HEK293 (cell line): ENCODE measurements at regions not wholly inside any gene's neighbourhood (a gene's known extent, or its start where the extent isn't known, plus 50 kb on each side); places are given as distances from the start of the nearest gene placed in this dataset.

Experiments
- CTCF ChIA-PET: fragments of 350-600 bp; formaldehyde crosslinking; extraction: SDS; loops from one replicate; lab custom pipeline; 2021; ENCODE audit warnings: antibody characterized with exemption; lab: Yijun Ruan, JAX
- POLR2A ChIA-PET: fragments of 300-600 bp; formaldehyde crosslinking; extraction: SDS; loops from one replicate; lab custom pipeline; 2020; ENCODE audit warnings: antibody characterized with exemption, inconsistent platforms; lab: Yijun Ruan, JAX
- H3K27ac ChIP-seq: fragments of 200-500 bp; sonication (Bioruptor generic); 2 replicates; pipeline ENCODE4 v1.5.1; 2014; ENCODE audit warnings: low read depth, low read length, control low read depth, inconsistent platforms; ENCODE audit errors: extremely low read depth
- H3K36me3 ChIP-seq, 2 experiments: fragments of 200-500 bp in 1 of 2; sonication (Bioruptor generic) in 1 of 2; 1 replicate in 1 of 2; 2 replicates in 1 of 2; pipeline ENCODE4 v1.5.1; 2014 to 2017; ENCODE audit warnings: inconsistent platforms in 2 of 2, low read length in 2 of 2; ENCODE audit not compliant: control insufficient read depth in 2 of 2, insufficient read depth in 1 of 2
- H3K4me1 ChIP-seq: fragments of 200-500 bp; sonication (Bioruptor generic); 2 replicates; pipeline ENCODE4 v1.5.1; 2014; ENCODE audit warnings: mild to moderate bottlenecking, low read length, inconsistent platforms; ENCODE audit not compliant: control insufficient read depth, insufficient read depth
- H3K4me3 ChIP-seq: 2 replicates; pipeline ENCODE4 v1.5.1; 2011; ENCODE audit warnings: low read depth, mild to moderate bottlenecking, control low read depth, low read length, moderate library complexity
- H3K9me3 ChIP-seq: fragments of 200-500 bp; sonication (Bioruptor generic); 2 replicates; pipeline ENCODE4 v1.5.1; 2014; ENCODE audit warnings: low read depth, low read length, inconsistent platforms; ENCODE audit not compliant: control insufficient read depth, insufficient read depth
- EGR2 ChIP-seq: fragments of 450-650 bp; formaldehyde crosslinking; IDR thresholded peaks from 2 replicates; pipeline ENCODE4 v1.5.1; 2016; ENCODE audit warnings: low read depth, missing biosample characterization, missing genetic modification characterization
- GLI4 ChIP-seq: fragments of 450-650 bp; formaldehyde crosslinking; IDR thresholded peaks from 2 replicates; pipeline ENCODE4 v1.5.1; 2016; ENCODE audit warnings: missing biosample characterization, missing genetic modification characterization
- GLIS1 ChIP-seq: fragments of 450-650 bp; formaldehyde crosslinking; IDR thresholded peaks from 2 replicates; pipeline ENCODE4 v1.5.1; 2016; ENCODE audit warnings: missing biosample characterization, missing genetic modification characterization
- MYNN ChIP-seq: fragments of 450-650 bp; formaldehyde crosslinking; IDR thresholded peaks from 2 replicates; pipeline ENCODE4 v1.5.1; 2016; ENCODE audit warnings: missing biosample characterization, missing genetic modification characterization, borderline replicate concordance
- OSR2 ChIP-seq: fragments of 450-650 bp; formaldehyde crosslinking; IDR thresholded peaks from 2 replicates; pipeline ENCODE4 v1.5.1; 2016; ENCODE audit warnings: missing biosample characterization, missing genetic modification characterization
- PRDM4 ChIP-seq: fragments of 450-650 bp; formaldehyde crosslinking; IDR thresholded peaks from 2 replicates; pipeline ENCODE4 v1.5.1; 2017; ENCODE audit warnings: missing biosample characterization, missing genetic modification characterization
- SCRT1 ChIP-seq: fragments of 450-650 bp; formaldehyde crosslinking; IDR thresholded peaks from 2 replicates; pipeline ENCODE4 v1.5.1; 2016; ENCODE audit warnings: missing biosample characterization, missing genetic modification characterization, borderline replicate concordance
- SP2 ChIP-seq: fragments of 450-650 bp; formaldehyde crosslinking; IDR thresholded peaks from 2 replicates; pipeline ENCODE4 v1.5.1; 2016; ENCODE audit warnings: missing biosample characterization, missing genetic modification characterization
- ZBTB11 ChIP-seq: fragments of 450-650 bp; formaldehyde crosslinking; conservative IDR thresholded peaks from 2 replicates; pipeline ENCODE4 v1.5.1; 2016; ENCODE audit warnings: low read depth, missing biosample characterization, missing genetic modification characterization
- ZFHX2 ChIP-seq: fragments of 450-650 bp; formaldehyde crosslinking; conservative IDR thresholded peaks from 2 replicates; pipeline ENCODE4 v1.5.1; 2016; ENCODE audit warnings: missing biosample characterization, missing genetic modification characterization
- ZNF132 ChIP-seq: fragments of 450-650 bp; formaldehyde crosslinking; IDR thresholded peaks from 2 replicates; pipeline ENCODE4 v1.5.1; 2017; ENCODE audit warnings: missing biosample characterization, missing genetic modification characterization, borderline replicate concordance
- ZNF18 ChIP-seq: fragments of 450-650 bp; formaldehyde crosslinking; IDR thresholded peaks from 2 replicates; pipeline ENCODE4 v1.5.1; 2016; ENCODE audit warnings: missing biosample characterization, missing genetic modification characterization
- ZNF292 ChIP-seq: fragments of 450-650 bp; formaldehyde crosslinking; IDR thresholded peaks from 2 replicates; pipeline ENCODE4 v1.5.1; 2016; ENCODE audit warnings: low read depth, missing biosample characterization, missing genetic modification characterization, borderline replicate concordance
- ZNF548 ChIP-seq: fragments of 450-650 bp; formaldehyde crosslinking; IDR thresholded peaks from 2 replicates; pipeline ENCODE4 v1.5.1; 2016; ENCODE audit warnings: missing biosample characterization, missing genetic modification characterization
- ZNF580 ChIP-seq: fragments of 450-650 bp; formaldehyde crosslinking; IDR thresholded peaks from 2 replicates; pipeline ENCODE4 v1.5.1; 2016; ENCODE audit warnings: missing biosample characterization, missing genetic modification characterization
- ZNF610 ChIP-seq: fragments of 450-650 bp; formaldehyde crosslinking; IDR thresholded peaks from 2 replicates; pipeline ENCODE4 v1.5.1; 2016; ENCODE audit warnings: missing biosample characterization, missing genetic modification characterization, borderline replicate concordance
- ZNF623 ChIP-seq: fragments of 450-650 bp; formaldehyde crosslinking; IDR thresholded peaks from 2 replicates; pipeline ENCODE4 v1.5.1; 2016; ENCODE audit warnings: missing biosample characterization, missing genetic modification characterization
- ZNF629 ChIP-seq: fragments of 450-650 bp; formaldehyde crosslinking; IDR thresholded peaks from 2 replicates; pipeline ENCODE4 v1.5.1; 2017; ENCODE audit warnings: missing biosample characterization, missing genetic modification characterization
- ZNF670 ChIP-seq: fragments of 450-650 bp; formaldehyde crosslinking; IDR thresholded peaks from 2 replicates; pipeline ENCODE4 v1.5.1; 2016; ENCODE audit warnings: missing biosample characterization, missing genetic modification characterization, low read depth
- ZSCAN16 ChIP-seq: fragments of 450-650 bp; formaldehyde crosslinking; IDR thresholded peaks from 2 replicates; pipeline ENCODE4 v1.5.1; 2016; ENCODE audit warnings: missing biosample characterization, missing genetic modification characterization
- ZSCAN30 ChIP-seq: fragments of 450-650 bp; IDR thresholded peaks from 2 replicates; pipeline ENCODE4 v1.5.1; 2018; ENCODE audit warnings: missing biosample characterization, mild to moderate bottlenecking, missing genetic modification characterization, moderate library complexity

- no peak for TF ChIP-seq MYNN
- TF ChIP-seq ZNF610, result no peak
- TF ChIP-seq ZNF670, result no peak
- TF ChIP-seq OSR2 (tag by site-specific recombination), result no peak
- TF ChIP-seq SCRT1 (tag by site-specific recombination), result no peak
- TF ChIP-seq EGR2, result no peak
- no peak for TF ChIP-seq ZFHX2 (tag by site-specific recombination)
- no peak for TF ChIP-seq ZSCAN30
- no peak for TF ChIP-seq ZNF18 (tag by site-specific recombination)
- TF ChIP-seq PRDM4 (tag by site-specific recombination), result no peak
- no peak for TF ChIP-seq GLIS1 (tag by site-specific recombination)
- TF ChIP-seq ZSCAN16, result no peak
- no peak for TF ChIP-seq ZNF548 (tag by site-specific recombination)
- Histone ChIP-seq H3K36me3 (no peaks in the 10 kb centered on the region), H3K27ac (no peak overlapping the region), H3K9me3 (no peaks in the 10 kb centered on the region), H3K4me1 (no peaks in the 10 kb centered on the region), H3K4me3 (no peak overlapping the region)
- ChIA-PET CTCF (no interaction called here), POLR2A (no interaction called here)
These were observed 126.1 kb upstream of the DCLK2 start for GRCh38 chr4:149952101-149952500.

- no peak for TF ChIP-seq SP2
- no peak for TF ChIP-seq ZNF580 (tag by site-specific recombination)
- no peak for TF ChIP-seq ZNF292
- TF ChIP-seq ZNF629 (tag by site-specific recombination), result no peak
- no peak for TF ChIP-seq ZNF132
- no peak for TF ChIP-seq ZNF18 (tag by site-specific recombination)
- no peak for TF ChIP-seq GLI4 (tag by site-specific recombination)
- TF ChIP-seq ZBTB11 (tag by site-specific recombination), result no peak
- TF ChIP-seq ZNF623 (tag by site-specific recombination), result no peak
- TF ChIP-seq, all 188 proteins: peak for 0
- Histone ChIP-seq H3K4me3 (no peak overlapping the region), H3K4me1 (no peaks in the 10 kb centered on the region), H3K36me3 (no peaks in the 10 kb centered on the region), H3K27ac (no peak overlapping the region), H3K9me3 (no peaks in the 10 kb centered on the region)
- CTCF ChIA-PET, result no interaction called here
- POLR2A ChIA-PET, result no interaction called here
These were observed 125.5 kb upstream of the DCLK2 start for GRCh38 chr4:149952716-149953115.
